HS-5 (cell line): ENCODE measurements at regions not wholly inside any gene's neighbourhood (a gene's known extent, or its start where the extent isn't known, plus 50 kb on each side); places are given as distances from the start of the nearest gene placed in this dataset.

ENCODE experiments used
- DNase-seq: peaks from one replicate; pipeline ENCODE4 v3.0.0-alpha.2; 2012; ENCODE audit warnings: low read depth

DNA sequence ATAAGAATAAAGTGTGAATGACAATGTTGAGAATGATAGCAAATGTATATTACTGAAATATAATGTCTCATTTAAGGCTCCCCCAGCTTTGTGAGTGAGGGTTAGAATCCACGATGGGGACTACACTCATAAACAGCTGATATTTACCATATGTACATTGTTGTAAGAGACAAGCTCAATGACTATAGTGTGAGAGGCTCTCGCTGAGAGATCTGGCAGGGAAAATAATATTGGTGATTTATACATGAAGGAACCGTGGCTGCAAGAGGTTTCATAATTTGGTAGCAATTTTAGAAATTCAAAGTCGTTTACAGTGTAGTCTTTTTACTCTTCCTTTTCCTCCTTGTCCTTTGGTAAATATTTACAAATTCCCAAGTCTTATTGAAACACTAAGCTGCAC lies 342.2 kb upstream of the AKR1E2 start:
- DNase-seq = no peak

DNA sequence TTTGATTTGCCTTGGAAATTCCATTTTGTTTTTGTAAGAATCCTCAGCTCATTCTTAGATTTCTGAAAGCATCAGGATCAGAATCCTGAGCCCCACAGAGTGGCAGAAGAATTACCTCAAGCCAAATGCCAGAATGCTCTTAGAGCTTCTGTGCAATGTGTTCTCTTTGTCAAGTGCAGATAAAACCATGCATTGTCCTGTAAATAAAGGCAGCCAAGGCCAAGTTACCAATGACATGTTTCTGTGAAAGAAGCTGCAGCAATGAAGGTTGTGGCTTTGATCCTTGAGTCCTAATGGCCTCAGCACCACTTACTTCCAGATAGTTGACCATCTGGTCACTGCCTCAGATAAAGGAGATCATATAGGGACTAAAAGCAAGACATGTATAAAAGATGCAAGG lies 343.3 kb upstream of the AKR1E2 start:
- DNase-seq = no peak

DNA sequence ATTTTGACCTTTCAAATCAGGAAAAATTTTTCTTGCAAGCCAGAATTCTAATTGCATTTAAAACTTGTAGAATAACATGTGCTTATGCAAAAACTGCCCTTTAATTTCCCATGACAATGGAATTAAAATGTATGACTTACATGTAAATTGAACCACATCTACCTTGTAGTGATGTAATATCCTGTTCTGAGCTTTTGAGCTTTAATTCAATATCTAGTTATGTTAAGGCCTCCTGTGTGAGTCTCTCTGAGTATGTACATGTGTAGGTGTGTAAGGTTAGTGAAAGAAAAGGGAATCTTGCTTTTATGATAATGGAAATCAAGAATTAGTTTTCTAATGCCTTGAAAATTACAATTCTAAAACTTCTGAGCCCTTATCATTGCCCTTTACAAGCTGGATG lies 344.8 kb upstream of the AKR1E2 start:
- no peak for DNase-seq

DNA sequence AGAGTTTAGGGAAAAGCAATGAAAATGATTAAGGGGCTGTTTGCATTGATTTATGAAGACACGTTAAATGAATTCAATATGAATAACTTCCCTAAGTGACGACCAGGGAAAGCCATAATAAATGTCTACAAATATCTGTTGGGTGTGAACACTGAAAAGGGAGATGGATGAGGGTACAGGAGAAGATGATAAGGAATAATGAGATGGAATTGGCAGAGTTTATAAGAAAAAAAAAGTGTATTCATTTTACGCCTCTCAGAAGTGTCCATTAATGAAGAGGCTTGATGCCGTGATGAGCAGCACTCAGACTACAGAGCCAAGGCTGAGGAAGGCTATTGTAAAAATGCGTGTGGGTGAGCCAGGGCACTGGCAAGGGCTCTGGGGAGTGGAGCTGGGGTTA lies 346.7 kb upstream of the AKR1E2 start:
- no peak for DNase-seq

DNA sequence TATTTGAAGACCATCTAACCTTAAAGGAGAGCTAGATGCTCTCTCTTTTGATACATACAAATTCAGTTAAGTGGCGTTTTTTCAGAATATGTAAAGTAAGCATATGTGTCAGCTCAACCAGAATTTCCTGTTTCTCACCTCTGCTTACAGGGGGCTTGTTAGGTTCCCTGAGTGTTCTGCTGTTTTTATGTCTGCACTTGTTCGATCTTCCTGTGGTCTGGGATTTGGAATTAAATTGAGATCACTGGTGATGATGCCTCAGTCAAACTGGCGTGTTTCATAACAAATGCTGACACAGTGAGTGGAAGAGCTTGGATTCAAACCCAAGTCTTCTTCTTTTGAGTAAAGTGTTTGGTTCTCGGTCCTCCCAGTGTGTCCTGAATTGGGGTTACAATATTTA lies 348.3 kb upstream of the AKR1E2 start:
- DNase-seq = no peak

DNA sequence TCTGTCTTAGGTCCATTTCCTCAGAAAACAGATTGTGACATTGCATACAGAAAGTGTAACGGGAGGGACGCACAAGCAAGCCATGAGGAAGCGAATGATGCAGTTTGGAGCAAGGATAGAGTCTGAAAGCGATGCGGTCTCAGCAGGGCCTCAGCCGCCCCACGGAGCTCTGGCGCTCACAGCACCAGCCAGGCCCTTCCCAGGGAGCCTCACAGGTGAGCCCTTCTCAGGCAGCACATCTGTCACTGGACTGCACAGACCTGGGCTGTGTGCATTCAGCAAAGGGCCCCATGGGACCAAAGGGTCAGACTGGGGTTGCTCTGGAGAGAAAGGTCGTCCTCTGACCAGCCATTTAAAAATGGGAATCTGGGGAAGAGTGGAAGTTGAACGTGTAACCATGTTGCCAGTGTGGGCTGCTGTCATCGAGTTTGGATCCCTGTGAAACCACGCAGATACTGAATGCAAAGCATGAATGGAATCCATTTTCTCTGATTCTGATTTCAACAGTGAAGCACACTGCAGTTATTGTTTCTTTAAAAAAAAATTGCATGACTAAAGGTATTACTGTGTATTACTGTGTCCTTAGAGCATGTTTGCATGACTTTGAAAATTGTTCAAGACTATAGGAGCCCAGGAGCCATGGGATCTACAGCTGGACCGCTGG lies 350.0 kb upstream of the AKR1E2 start:
- no peak for DNase-seq

DNA sequence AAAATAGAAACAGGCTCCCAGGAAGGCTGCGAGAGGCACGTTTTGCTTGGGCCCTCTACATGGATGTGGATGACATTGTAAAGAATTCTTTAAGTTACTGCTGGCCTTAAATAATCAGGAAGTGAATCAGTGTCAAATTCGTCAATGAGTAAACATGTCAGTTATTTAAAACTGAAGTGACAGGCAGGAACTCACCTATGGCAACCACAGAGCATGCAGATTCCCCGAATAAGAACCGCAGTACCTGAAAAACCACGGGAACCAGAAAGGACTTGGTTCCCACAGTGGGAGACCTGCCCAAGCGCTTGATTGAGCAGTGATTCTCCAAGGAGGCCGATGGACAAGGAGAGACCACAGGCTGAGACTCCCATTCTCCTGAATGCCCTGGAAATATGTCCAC lies 351.2 kb upstream of the AKR1E2 start:
- DNase-seq = no peak

DNA sequence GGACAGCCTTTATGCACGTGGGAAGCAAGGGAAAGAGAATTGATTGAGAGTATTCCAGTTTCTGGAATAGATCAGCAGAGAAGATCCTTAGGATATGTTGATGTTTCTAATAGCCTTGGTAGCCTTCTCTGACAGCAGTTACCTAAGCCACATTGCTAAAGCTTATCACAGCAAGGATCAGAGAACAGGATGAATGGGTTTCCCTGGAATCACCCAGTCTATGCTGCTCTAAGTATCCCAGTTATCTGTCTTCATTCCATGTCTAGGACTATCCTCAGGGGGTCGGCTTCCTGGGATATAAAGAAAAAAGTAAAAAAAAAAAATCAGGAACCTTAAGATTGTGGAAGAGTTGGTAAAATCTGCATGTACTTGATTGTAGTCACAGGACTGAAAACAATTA lies 352.0 kb upstream of the AKR1E2 start:
- DNase-seq = no peak

DNA sequence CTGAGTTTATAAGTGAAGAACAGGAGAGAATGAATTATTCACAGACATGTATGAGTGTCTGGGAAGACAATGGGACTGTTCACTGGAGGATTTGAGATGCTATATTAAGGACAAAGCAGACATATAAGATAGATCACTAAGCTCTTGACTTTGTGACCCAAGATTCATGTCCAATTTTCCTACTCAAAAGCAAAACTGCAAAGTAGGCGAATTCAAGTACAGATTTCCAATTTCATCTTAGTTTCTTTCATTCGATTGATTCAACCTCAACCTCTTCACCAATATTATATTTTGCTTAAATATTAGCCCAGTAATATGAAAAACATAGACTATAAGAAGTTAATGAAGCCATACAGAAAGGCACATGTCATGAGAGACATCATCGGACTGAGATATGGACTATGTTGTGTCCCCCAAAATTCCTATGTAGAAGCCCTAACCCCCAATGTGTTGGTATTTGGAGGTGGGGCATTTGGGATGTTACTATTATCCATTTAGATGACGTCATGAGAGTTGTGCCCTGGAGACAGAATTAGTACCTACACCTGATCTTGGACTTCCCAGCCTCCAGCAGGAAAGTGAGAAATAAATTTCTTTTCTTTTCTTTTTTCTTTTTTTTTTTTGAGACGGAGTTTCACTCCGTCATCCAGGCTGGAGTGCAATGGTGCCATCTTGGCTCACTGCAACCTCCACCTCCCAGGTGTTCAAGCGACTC lies 353.7 kb upstream of the AKR1E2 start:
- no peak for DNase-seq

DNA sequence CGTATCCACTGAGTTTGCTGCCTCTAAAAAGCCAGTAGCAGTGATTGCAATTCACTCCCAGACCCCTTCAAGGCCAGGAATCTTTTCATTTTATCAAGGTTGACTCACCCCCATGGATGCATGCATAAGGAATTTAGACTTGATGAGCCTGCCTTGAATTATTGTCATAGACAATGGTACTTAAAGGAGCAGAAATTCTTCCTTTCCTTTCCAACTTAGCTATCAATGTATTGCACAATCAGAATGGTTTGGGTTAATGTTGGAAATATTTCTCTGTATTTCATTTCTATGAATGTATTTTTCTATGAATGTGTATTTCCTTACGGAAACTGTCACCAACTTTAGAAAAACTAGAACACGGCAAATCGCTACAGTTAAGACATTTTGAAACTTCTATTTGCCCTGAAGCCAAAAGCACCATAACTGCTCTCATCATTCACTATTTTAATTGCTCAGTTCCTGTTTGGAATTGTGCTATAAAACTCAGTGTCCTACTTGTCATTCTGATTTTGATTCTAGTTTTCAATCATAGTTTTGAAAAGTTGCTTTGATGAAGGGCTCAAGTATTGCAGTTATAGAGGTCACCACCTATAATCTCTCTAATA lies 355.7 kb upstream of the AKR1E2 start:
- peak; percentile 77 for DNase-seq

DNA sequence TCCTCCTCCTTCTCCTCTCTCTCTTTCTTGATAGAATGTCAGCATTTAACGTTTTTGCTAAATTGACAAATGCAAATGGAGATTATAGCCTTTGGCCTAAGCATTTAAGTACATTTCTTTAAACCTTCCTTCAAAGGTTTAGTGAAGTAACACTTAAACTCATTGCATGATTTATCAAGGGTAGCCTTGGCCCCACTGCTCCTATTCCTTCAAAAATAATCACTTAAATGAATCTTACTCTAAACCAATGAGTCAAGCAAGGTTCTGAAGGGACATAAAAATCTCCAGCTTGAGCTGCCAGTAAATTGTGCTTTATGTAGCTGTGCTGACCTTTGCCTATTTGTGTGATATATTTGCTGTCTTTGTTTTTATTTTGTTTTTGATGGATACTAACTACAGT lies 358.5 kb upstream of the AKR1E2 start:
- DNase-seq = no peak

DNA sequence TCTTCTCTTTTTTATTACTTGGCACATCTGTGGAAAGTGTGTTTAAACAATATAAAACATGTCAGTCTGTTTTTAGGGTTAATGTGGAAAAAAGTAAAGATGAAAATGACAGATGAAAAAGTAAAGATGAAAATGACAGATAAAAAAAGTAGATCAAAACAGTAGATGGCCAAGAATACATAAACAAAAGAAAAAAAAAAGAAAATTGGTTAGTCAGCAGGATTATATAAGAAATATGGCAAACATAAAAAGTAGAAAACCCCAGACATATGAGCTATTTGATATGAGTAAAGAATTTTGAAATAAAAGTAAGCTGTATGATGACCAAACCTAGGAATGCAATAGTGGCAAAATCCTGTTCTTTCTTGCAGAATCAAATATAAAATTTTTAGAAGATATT lies 365.7 kb upstream of the AKR1E2 start:
- no peak for DNase-seq

DNA sequence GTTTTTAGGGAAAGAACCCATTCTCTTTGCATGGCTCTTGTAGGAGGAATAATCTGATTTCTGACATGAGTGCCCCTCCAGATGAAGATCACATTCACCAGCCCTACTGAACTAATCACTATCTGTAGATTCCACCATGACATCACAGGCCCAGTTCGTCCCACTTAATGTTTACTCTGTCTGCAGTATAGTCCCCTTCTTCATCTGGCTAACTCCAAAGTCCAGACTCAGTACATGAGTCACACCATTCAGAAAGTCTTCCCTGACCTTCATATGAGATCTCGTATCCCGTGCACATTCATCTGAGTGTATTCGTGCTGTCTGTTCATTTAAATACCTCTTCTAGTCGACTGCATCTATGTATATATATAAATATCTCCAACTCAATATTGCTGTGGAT lies 366.5 kb upstream of the AKR1E2 start:
- no peak for DNase-seq

DNA sequence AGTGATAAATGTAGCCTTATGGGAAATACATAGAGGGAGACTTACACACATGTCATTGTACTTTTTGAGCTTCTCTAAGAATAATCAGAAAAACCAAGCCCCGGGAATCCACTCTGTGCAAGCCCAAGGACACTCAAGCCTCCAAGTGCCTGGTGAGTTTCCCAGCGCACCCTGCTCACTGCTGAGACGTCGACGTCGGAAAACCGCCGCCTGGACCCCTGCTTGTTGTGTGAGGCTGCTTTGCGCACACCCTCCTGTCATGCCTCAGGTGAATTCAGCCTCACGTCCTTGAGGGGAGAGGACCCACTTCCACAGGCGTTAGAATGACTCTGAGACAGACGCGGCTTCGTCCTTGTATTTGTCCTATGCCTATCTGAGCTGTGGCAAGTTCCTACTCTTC lies 368.4 kb upstream of the AKR1E2 start:
- no peak for DNase-seq

DNA sequence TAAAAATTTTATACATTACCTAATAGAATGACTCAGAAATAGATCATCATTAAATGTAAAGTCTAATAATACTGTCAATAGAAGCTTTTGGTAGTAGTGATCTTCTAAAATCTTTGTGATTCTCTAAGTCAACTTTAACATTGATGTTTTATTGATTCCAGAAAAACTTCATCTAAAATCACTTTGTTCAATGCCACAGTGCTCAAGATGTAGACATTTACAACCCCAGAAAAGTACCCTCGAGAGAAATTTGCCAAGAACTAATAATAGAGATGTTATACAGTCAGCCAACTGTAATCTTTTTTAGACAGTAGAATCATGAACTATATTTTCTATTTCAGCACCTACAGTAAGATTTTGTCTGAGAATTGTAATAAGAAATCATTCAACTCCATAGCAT lies 369.2 kb upstream of the AKR1E2 start:
- DNase-seq = no peak

DNA sequence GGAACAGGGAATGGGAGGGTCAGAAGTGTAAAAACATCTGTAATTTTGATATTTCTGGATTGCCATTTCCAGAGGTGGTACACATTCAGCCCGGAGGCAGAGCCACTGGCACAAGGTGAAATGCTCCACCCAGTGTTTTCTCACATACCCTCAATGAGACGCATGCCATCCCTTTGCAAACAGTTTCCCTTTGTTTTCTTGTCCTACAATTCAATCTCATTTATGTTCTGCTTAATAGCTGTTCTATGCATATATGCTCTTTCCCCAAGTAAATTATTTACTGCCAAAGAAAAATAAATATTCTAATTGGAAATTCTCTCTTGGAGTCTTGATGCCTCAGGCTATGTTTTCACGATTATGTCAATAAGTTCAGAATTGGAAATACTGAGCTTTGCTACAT lies 369.7 kb upstream of the AKR1E2 start:
- DNase-seq = no peak

DNA sequence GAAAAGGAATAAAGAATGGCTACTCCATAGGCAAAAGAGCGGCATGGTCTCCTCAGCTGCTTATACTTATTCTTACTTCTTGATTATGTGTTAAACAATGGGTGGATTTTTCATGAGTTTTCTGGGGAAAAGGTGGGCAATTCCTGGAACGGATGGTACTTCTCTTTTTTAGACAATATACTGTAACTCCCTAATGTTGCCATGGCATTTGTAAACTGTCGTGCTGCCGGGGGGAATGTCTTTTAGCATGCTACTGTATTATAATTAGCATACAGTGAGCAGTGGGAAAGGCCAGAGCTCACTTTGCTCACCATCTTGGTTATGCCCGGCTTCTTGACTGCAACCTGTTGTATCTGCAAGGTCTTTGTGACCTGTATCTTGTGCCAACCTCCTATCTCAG lies 372.1 kb upstream of the AKR1E2 start:
- DNase-seq = no peak

DNA sequence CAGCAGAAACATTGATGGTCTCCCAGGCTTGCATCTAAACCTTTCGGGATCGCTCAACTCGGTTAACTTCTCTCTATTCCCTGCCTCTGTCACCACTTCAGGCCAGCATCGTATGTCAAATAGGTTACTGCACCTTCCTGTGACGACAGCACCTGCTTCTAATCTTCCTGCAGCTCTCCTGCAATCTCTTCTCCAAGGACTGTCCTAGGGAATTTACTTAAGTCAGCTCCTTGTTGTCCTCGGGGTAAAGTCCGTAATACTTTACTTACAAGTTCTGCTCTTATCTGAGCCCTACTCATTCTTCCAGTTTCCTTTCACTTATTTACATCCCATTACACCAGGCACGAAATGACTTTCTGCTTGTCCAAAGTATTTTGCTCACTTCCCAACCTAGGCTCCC lies 372.7 kb upstream of the AKR1E2 start:
- DNase-seq = no peak

DNA sequence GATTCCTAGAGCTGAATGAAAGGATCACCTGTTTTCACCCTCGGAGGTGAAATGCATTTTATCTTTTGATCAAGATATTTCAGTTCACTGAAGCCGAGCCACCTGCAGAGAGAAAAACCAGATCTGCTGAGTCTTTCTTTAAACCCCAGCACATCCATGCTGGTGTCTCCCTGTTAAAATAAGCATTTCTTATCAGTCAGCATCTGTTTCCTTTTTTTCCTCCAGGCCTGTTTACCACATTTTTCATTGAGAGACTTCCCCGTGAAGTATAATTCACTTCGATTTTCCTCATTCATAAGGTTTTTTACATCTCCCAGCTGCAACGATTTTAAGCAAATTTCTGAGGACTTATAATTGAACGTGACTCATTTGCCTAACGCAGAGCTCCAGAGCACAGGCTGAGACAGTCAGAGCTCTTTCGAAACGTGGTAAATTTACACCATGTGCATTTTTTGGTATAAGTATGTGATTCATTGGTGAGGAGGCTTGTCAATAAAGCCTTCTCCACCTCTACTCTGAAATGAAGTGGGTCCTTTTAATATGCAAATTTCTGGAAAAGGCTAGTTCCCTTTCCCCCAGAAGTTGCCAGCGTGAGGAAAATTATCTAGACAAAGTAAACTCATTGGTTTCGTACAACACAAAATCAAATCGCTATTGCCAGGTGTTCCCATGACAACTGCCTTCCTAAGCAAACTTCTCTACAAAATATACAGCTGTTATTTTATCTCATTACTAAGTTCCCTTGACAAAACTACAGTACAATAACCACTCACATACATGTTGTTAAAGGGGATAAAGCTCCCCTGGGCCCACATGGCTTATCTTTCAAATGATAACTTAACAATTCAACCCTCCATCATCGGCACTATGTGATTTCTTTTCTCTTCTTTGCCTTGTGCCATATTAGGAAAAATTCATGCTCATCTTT lies 374.8 kb upstream of the AKR1E2 start:
- peak; percentile 50 for DNase-seq

DNA sequence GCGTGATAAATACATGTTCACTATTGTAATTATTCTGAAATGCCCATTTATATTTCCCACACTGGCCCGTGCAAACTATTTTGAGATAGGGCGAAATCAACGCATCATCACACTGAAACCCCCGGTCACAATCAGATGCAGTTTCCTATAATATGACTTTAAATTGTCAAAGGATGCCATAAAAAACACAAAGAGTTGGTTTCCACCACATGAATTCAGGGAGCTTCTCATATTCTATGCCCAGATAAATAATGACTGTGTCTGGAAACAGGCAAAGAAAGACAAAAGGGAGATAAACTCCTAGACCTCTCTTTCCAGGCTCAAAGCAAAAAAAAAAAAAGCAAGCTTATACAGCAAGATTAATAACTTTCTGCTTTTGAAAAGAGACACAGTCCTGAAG lies 375.8 kb upstream of the AKR1E2 start:
- DNase-seq = no peak

DNA sequence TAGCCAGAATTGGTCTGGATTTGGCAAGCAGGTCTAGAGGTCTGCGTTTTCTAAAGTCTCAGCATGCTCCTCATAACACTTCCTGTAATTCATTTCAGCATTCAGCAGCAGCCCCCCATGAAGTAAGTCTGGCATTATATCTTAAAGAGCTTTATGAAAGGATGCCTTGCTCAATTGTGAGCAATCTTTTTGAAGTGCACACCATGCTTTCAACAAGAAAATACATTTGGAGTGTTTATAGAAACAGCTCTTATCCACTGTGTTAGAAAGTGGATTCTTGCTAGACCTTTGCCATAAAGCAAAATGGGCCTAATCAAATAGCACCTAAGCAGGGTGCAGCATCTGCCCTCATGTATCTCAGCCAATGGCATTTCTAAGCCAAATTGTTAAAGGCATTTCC lies 378.0 kb upstream of the AKR1E2 start:
- no peak for DNase-seq

DNA sequence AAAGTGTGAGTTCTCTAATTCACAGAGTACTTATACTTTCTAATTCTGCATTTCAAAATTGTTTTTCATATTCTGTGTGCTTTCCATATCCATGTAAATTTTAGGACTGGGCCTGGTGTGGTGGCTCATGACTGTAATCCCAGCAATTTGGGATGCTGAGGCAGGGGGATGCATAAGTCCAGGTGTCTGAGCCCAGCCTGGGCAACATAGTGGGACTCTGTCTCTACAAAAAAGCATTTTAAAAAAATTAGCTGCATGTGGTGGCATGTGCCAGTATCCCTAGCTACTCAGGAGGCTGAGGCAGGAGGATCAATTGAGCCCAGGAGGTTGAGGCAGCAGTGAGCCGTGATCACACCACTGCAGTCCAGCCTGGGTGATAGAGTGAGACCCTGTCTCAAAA lies 382.6 kb upstream of the AKR1E2 start:
- DNase-seq = no peak

DNA sequence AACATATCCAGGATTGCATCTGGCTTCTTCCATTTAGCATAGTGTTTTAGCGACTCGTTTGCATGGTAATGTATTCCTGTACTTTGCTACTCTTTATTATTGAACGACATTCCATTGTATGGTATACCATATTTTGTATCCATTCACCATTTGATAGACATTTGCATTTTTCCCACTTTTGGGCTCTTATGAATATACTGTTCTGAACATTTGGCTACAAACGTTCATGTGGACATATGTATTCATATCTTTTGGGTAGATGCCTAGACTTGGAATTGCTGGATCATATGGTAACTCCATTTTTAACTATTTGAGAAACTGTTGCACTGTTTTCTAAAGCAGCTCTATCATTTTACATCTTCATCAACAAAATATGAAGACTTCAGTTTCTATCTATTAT lies 383.7 kb upstream of the AKR1E2 start:
- no peak for DNase-seq
